AML-193 (cell line): ENCODE measurements at regions not wholly inside any gene's neighbourhood (a gene's known extent, or its start where the extent isn't known, plus 50 kb on each side); places are given as distances from the start of the nearest gene placed in this dataset.
"Not testable (repeated sequence)": the region's sequence is repeated elsewhere in the genome, so short reads cannot be mapped to it uniquely, and the experiment has no call there.

Experiments used
- DNase-seq, 2 experiments: peaks; one replicate each; lab custom pipeline; 2025; lab: John Stamatoyannopoulos, UW

GRCh38 chr5:100017520-100018262 lies 517.5 kb upstream of the FAM174A start:
- DNase-seq: no peak

GRCh38 chr5:100013305-100013704 lies 521.9 kb upstream of the FAM174A start:
- not testable (repeated sequence) for DNase-seq

DNA sequence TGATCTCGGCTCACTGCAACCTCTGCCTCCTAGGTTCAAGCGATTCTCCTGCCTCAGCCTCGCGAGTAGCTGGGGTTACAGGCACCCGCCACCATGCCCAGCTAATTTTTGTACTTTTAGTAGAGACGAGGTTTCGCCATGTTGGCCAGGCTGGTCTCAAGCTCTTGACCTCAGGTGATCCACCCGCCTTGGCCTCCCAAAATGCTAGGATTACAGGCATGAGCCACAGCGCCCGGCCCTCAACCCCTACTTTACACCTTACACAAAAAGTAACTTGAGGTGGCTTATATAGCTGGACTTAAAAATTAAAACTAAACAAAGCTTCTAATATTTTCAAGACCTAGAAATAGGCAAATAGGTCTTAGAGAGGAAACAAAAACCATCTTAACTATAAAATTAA lies 524.0 kb upstream of the FAM174A start:
- not testable (repeated sequence) for DNase-seq

GRCh38 chr5:100004969-100005368 lies 530.2 kb upstream of the FAM174A start:
- DNase-seq: no peak

GRCh38 chr5:99998319-99998718 lies 536.9 kb upstream of the FAM174A start:
- DNase-seq: no peak

GRCh38 chr5:99995407-99995806 lies 539.8 kb upstream of the FAM174A start:
- DNase-seq: no peak

DNA sequence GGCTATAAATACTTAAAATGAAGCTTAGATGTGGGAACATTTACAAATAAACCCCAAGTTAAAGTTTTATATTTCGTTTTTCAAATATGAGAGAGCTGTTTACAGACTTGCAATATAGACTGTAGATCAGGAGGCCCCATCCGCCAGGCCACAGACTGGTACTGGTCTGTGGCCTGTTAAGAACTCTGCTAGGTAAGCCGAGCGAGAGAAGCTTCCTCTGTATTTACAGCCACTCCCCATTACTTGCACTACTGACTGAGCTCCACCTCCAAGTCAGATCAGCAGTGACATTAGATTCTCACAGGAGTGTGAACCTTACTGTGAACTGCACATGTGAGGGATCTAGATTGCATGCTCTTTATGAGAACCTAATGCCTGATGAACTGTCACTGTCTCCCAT lies 561.4 kb upstream of the FAM174A start:
- DNase-seq: no peak

DNA sequence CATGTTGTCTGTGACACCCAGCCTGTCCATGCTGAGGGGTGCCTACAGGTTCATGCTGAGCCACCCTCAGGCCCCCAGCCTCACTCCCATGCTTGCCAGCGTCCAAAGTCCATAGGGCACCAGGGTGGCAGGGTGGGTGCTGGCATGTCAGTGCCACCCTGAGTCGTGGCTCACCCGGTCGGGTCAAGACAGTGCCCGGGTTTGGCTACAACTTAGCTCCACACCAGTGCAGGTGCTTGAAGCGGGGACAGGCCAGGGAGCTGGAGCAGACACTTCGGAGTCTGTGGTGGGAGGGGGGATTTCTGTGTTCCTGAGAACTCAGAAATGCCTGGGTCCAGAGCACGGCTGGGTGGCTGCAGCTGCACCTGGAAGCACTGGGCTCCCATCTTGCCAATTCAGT lies 579.2 kb upstream of the FAM174A start:
- no peak for DNase-seq

DNA sequence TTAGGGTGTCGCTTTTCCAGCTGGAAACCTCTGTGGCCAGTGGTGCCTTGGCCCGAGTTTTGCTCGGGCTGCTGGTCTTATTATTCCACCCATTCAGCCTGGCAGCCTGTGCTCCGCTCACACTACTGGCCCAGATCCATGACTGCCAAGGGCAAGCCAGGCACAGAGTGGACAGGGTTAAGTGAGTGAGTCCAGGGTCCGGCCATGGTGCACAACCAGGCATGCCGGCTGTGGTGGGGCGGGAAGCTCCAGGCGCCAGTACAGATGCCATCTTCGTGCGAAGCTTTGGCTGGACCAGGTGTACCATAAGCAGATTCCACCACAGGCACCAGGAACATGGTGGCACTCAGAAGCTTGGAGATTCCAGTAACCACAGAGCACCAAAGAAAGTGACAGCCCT lies 580.2 kb upstream of the FAM174A start:
- DNase-seq: no peak

DNA sequence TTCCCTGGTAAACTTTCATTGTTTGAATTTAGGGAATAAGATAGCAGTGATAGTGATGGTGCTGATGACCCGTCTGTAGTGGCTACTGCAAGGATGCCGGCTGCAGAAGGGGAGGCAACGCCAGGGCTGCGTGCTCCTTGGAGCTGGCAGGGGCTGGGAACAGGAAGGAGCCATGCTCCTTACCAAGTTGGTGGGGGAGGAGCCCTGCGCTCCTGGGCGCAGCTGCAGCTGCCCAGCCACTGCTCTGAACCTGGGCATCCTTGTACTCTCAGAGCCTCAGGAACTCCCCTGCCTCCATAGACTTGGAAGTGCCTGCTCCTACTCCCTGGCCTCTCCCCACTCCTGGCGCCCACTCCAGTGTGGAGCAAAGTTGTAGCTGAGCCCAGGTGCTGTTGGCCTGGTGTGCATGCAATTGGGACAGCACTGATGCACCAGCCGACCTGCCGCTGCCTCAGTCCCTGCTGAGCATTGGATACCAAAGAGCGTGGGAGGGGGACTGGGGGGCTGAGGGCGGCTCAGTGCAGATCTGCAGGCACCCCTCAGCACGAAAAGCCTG lies 585.1 kb upstream of the FAM174A start:
- DNase-seq: no peak

DNA sequence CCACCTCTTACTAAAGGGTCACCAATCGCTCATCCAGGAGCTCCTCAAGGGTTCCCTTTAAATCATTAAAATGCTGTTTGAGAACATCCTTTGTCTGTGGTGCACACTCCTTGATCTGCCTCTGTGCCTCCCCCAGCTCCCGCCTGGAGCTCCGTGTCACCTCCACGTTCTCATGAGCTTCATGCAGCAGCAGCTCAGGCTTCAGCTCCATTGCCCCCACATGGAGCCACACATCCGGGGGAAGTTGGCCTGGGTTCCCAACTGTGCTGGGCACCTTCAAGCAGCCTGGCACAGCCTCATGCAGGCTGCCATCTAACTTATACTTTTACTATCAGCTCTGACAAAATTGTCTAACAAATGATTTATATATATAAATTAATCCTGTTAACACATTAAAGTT lies 585.8 kb upstream of the FAM174A start:
- no peak for DNase-seq

GRCh38 chr5:99948850-99949249 lies 586.3 kb upstream of the FAM174A start:
- DNase-seq: no peak

DNA sequence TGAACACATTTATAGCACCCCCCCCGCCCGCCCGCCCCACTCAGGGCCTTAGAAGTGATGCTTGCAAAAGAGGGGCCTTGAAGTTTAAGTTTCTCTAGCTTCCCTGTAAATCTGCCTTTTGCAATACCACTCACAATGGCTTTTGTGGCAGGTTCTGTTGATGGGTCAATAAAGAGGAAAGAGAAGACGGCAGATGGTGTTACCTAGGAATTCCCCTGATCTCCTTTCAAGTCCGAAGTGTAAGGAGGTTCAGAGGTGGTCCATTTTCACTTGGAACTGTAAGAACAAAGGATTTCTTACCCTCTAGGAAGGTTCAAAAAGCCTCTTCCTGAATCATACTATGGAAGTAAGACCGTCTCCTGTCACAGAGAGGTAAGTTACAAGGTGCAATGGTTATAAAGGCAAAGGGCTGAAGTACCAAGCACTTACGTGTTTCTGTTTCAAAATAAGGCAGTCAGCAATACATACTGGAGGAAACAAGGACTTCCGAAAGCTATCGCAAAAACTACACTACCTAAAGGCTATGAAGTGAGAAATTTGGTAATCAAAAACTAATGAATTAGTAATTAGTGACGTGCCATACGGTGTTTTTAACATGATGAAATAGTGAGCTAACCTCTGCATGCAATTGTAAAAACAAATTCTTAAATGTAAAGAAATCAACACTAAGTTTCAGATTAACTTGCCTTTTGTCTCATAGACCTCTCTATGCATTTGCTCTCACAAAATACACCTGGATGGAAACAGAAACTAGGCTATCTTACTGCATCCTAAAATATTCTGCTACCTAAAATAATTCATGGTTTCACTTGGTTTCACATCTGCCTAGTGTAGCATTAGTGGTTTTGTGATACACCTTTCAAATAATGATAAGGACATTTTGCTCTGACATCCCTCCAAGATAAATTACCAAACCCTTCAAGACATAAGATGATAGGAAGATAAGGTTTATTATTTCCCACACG lies 589.4 kb upstream of the FAM174A start:
- no peak for DNase-seq

- no peak for DNase-seq
These were observed 594.6 kb upstream of the FAM174A start for GRCh38 chr5:99940540-99940939.

- no peak for DNase-seq
These were observed 598.3 kb upstream of the FAM174A start for GRCh38 chr5:99936911-99937310.

GRCh38 chr5:99929806-99930135 lies 605.4 kb upstream of the FAM174A start:
- DNase-seq: no peak

DNA sequence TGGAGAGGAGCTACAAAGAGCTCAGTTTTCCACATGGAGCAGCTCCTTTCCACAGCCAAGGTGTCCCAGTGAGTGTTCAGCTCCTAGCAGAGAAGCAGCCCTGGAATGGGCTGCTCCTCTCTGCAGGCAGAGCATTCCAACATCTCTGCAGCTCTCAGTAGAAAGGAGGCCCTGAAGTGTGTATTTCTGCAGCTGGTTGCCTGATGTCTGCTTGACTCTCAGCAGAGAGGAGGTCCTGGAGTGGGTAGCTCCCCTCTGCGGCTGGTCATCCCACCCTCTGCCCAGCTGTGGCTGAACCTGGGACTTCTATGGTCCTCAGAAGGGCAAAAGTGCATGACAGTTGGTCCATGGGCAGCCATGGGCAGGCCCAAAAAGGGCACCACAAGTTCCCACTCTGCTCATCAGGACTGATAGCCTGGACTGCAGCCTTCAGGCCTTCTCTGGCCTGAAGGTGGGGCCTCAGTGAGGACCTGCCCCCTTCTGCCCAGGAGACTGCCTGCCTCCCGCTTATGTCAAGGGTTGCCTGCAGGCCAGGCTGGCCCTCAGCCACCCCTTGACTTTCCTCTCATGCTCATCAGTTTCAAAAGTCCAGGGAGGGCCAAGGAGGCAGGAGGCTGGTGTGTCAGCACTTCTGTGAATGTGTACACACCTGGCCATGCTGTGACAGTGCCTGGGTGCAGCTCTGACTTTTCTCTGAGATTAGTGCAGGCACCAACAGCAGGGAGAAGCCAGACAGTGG lies 605.9 kb upstream of the FAM174A start:
- no peak for DNase-seq

GRCh38 chr5:99928490-99928889 lies 606.7 kb upstream of the FAM174A start:
- no peak for DNase-seq

DNA sequence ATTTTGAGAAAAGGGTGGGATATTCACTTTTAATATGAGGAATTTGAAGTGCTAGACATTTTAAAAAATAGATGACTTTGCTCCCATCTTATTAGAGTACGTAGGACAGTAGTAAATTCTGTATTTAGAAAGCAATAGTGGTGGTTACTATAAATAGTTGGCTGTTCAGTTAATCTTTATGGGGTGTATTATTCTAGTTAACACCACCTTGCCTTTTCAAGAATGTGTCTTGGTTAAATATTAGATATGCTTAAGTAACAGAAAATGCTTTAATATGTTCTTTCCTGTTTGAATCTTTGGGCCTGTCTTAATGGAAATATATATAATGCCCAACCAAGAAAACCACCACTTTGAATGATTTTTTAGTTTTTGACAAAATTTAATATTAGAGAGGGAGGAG lies 608.7 kb upstream of the FAM174A start:
- DNase-seq: no peak

DNA sequence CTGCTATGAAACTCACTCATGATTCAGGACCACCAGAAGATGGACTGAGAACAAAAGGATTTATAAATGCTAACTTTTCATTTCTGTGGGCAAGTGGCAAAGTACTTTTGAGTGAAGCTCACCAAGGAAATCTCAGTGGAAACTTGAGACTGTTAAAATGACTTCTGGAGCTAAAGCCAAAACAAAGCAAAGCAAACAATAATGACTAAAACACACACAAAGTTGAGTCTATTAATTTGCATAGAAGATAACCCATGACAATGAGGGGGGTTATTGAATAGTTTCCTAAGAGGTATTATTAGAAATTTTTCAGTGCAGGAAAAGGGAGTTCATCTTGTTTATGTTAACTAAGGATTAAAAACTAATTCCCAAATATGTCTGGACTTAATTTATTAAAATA lies 612.8 kb upstream of the FAM174A start:
- no peak for DNase-seq

GRCh38 chr5:99911971-99912370 lies 623.2 kb upstream of the FAM174A start:
- no peak for DNase-seq

GRCh38 chr5:99906776-99907175 lies 628.4 kb upstream of the FAM174A start:
- no peak for DNase-seq
